GM19324 (cell line): ENCODE measurements at regions not wholly inside any gene's neighbourhood (a gene's known extent, or its start where the extent isn't known, plus 50 kb on each side); places are given as distances from the start of the nearest gene placed in this dataset.

ENCODE experiments used
- ATAC-seq: cut with Tn5 transposase; IDR thresholded peaks from one replicate; pipeline ENCODE4 v1.9.1; 2021; ENCODE audit warnings: mild to moderate bottlenecking, moderate library complexity; ENCODE audit not compliant: unreplicated experiment, low FRiP score

DNA sequence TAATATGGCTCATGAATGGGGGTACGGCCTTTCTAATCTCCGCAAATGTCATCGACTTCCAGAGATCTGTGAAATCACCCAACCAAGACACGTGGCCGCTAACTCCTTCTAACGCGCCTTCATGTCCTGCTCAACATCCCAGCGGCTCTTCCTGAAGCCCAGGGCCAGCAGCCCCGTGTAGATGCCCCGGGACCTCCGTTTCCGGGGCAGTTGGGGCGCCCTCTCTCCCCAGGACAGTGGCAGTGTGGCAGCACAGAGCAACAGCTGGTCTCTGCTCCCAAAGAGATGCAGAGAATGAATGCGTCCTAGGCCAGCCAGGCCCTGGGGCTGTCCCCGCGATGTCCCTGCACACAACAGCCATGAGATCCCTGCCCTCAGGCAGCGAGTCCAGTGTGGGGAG is 153.5 kb downstream of the RBFOX3 start:
- ATAC-seq, result no peak

DNA sequence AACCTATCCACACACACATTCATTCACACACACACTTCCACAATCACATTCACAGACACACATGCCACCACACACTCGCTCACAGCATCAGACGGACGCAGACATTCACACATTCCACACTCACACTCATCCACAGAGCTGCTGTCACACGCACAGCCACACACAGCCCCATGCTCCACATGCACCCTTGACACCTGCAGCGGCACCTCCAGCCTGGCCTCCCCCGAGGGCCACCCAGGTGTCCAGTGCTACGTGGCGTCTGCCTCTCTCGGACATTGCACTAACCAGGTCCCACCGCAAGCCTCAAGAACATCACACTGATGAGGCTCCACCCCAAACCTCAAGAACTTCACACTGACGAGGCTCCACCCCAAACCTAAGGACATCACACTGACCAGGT is 155.2 kb downstream of the RBFOX3 start:
- ATAC-seq, result no peak

DNA sequence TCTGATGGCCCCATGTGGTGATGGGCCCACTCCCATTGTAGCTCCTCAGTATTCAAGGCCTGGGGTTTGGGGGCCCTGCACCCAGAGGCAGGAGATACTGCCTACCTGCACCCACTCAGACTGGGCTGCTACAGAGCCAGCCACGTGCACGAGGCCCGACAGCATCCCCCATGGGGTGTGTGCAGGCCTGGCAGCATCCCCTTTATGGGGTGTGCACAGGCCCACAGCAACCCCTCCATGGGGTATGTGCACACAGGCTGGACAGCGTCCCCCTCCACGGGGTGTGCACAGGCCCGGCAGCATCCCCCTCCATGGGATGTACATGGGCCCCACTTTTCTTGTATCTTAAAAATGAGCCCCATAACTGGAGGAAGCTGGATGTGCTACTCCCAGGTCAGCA is 156.0 kb downstream of the RBFOX3 start:
- ATAC-seq, result no peak

DNA sequence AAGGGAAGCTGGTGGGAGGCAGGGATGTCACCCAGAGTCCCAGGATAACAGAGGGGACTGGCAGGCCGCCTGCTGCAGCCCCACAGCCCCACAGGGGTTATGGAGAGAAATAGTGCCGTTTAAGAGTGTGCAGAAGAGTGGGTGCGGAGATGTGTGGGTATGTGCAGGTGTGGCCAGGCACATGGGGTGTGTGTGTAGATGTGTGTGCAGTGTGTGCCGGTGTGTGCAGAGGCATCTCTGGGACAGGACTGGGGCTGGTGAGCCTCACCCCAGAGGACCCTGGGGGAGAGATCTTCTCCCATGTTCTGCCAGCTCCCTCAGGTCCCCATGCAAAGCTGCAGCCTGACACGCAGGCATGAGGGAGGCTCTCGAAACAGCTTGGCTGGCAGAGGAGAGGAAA is 157.4 kb downstream of the RBFOX3 start:
- no peak for ATAC-seq

DNA sequence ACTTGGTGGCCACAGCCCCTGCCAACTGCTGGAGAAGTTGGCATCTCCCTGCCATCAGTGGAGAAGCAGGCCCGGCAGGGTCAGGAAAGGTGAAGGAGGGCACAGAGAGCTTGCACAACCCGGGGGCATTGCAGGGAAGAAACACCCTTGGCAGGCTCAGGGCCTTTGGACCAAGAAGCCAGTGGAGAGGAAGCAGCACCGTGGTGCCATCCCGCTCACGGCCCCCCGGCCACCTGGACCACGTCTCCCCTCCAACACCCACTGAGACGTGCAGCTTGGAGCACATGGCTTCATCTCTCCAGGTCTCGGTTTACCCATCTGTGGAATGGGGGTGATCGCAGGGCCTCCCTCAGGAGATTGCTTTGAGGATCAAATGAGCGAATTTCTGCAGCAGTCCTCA is 158.1 kb downstream of the RBFOX3 start:
- ATAC-seq, result no peak

DNA sequence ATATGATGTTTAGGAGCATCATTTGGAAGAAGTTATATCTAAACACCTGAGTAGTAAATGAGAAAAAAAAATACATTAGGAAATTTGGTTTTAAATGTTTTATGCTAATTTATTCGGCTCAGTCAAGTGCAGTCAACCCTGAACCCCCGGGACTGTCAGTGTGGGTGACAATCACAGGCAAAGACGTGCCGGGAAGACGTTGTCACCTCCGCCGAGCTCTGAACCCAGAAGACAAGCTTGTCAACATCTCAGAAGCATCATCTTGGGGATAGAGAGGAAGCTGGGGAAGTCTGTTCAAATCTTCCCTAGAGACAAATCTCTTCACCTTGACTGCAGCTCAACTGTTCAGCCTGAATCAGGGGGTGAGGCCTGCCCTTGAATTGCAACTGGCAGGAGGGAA is 159.7 kb downstream of the RBFOX3 start:
- no peak for ATAC-seq

DNA sequence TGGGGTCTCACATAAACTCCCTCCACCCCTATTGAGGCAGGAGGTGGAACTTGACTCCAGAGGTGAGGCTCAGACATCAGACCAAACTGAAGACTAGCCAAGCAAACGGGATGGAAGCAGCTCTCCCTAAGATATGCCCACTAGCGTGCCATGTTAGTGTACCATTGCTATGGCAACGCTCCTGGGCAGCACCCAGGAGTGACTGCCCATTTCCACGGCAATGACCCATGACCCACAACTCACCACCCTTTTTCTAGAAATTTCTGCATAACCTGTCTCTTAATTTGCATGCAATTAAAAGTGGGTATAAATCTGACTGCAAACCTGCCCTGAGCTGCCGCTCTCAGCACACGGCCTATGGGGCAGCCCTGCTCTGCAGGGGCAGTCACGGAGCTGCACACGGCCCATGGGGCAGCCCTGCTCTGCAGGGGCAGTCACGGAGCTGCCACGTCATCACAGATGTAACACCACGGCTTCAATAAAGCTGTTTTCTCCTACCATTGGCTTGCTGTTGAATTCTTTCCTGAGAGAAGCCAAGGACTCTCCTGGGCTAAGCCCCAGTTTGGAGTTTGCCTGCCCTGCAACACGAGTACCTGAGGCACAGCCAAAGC is 164.3 kb downstream of the RBFOX3 start:
- ATAC-seq, result no peak

DNA sequence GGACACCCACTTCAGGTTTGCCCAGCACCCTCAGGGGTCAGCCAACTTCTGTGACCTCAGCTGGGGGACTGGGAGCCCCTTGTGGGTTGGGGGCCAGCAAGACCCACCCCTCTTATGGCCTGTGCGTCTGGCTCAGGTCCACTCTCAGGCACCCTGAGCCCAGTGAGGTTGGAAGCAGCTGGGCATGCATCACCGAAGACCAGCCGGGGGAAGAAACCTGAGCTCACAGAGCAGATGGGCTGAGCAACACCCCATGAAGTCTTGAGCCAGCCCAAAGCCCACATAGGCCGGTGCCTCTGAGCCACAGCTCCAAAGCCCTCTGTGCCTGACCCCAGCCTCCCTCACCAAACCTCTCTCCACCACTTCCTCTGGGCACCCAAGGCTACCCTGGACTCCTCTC is 166.7 kb downstream of the RBFOX3 start:
- ATAC-seq, result no peak

DNA sequence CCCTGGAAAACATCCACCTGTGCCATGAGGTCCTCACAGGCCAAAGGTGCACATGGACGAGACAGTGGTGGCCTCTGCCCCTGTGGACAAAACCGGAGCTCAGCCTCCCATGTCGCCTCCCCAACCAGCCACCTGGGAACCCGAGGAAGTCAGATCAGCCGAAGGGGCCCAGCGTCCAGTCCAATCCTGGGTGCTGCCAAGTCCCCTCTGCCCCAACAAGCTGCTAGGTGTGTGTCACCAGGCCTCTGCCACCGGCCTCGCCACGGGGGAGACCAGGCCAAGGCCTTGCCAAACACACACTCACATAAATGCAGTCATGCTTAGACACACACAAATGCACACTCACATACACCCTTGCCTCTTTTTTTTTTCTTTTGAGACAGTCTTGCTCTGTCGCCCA is 167.8 kb downstream of the RBFOX3 start:
- no peak for ATAC-seq

DNA sequence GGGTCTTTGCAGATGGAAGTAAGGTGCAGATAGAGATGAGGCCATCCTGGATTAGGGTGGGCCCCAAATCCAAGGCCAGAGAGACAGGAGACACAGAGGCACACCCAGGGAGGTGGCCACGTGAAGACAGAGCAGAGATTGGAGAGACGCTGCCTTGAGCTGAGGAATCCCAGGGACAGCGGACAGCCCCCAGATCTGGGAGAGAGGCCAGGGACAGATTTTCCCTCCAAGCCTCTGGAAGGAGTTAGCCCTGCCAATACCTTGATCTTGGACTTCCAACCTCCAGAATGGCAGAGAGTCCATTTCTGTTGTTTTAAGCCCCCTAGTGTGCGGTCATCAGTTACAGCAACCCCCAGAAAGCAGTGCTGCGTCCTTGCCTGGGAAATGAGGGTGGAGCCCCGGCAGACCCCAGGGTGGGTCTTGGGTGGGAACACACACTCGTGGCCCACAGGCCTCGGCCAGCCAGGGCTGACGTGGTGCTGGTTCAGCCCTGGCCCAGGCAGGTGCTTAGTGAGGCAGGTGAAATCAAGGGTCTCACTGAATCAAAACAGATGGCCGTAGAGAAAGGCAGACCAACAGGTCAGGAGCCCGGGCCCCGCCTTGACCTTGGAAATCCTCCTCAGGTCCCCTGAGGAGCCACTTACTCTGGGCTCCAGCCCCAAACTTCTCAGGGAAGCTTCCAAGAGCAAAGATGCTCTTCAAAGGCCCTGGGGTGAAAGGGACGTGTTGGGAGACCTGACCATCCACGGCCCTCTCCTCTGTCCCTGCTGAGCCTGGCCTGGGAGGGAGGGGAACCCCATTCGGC is 169.3 kb downstream of the RBFOX3 start:
- no peak for ATAC-seq

DNA sequence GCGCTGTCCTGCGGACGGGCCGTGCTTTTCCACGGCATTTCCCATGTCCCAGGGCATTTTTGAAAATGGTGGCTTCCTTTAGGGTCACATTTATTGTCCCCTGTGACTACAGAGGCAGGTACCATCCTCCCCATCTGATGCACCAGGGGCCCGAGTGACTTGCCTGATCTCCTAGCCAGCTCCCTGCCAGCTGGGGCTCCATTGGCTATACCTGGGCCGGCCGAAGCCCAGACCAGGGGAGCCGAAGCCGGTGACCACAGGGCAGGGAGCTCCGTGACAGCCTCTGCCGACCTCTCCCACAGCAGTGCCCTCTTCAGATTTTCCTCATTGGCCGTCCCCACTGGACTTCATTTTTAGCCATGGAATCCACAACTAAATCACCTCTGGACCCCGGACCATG is 170.6 kb downstream of the RBFOX3 start:
- ATAC-seq, result no peak

DNA sequence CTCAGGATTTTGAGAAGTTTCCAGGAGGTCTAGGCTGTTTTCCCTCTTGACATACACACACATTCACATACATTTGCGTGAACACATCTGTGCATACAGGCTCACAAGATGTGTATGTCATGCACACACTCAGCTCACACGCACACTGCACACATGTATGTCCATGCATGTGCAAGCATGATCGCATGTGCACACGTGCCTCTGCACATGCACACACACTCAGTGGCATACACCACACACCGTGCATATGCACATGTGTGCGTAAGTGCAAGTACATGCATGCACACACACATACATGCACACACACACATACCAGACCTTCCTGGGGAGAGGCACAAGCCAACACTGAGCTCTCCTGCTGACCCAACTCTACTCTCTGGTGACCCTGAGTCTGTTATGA is 171.4 kb downstream of the RBFOX3 start:
- ATAC-seq, result no peak

DNA sequence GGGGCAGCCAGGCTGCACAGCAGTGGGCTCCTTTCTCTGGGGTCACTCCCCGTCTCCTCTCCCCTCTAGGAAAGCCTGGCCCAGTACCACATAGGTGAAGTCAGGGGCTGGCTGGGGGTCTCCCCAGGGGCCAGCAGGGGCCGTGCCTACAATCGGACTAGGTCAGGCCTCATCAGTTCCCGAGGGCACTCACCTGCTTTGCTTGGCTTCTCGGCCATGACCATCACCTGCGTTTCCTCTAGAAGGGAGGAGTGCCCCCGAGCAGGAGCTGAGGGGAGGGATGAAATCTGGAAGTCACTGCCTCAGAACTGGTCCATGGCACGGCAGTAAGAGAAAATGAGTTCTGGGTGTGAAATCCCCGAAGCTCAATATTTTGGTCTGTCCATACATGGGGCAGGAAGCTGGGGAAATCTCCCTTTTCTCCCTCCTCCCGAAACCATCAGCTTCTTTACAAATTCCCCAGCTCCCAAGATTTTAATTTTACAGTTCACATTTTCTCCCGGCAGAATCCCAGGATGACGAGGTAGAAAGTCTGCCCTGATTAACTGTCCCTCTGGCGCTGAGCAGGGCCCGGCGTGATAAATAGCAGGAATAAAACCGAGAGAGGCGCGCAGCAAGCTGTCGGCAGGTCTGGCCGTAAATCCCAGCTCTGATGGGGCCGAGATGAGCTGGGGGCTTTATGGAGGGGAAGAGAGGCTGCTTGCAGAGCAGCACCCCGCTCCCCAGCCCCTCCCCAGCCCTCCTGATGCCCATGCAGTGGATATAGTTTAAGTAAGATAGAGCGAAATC is 172.1 kb downstream of the RBFOX3 start:
- ATAC-seq, result no peak

DNA sequence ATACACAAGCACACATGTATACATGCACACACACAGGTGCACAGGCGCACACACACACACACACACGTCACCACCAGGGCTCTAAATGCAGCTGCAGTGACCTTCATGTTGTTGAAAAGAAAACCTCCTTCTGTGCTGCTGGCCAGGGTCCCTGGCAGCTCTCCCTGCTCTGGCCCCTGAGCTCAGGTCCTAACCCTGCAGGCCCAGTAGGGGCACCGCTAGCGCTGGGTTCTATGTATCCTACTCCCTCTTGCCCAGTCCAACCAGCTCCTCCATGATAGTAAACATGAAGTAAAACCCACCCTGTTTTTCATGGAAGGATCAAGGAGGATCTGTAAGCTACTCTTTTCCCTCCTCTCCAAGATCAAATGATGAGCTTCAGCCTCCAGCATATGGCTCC is 172.8 kb downstream of the RBFOX3 start:
- ATAC-seq, result no peak

DNA sequence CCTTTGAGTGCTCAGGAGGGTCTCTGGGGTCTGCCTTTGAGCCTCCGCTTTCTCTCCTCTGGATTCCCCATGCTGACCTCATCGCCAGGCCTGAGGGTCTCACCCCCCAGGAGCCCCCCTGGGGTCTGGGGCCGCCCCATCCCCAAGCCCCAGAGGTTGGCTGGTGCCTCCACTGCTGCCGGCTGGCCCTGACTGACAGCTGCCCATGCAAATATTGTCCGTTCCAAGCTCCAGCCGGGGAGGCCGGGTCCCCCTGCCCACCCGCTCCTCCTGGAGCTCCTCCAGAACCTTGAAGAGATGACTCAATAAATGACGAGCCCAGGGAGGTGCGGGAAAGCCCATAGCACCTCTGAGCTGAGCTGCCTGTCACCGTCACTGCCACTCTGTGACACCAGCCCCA is 173.8 kb downstream of the RBFOX3 start:
- no peak for ATAC-seq

DNA sequence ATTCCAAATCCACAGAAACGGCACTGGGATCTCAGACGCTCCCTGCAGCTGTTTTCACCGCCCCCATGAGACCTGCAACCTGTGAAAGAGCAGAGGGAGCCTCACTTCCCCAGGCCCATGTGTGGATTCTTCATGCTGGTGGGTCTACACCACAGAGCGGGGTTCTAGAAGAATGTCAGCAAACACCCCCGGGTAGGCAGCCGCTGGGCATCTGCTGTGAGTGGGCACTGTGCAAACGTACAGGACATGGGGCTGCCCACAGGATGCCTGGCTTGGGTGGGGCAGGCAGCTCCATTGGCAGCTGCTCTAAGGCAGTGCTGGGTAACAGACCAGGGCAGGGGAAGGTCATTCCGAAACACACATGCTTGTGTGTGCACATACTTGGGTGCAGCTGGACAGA is 174.9 kb downstream of the RBFOX3 start:
- no peak for ATAC-seq

DNA sequence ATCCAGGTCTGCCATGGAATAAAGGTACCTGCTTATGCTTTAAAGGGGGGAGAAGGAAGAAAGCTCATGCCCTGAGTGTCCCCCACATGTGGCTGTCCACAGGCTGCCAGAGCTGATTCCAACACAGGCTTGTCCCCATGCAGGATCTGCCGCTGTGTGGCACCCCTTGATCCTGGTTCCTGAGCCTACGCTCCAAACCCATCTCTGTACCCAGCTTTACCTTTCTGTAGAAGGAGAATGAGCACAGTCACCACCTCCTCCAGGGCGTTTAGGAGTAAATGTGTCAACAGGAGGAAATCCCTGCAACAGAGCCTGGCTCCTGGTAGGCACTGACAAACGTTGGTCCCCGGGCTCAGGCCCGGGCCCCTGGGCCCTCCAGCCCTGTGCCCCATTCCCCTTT is 175.6 kb downstream of the RBFOX3 start:
- no peak for ATAC-seq

DNA sequence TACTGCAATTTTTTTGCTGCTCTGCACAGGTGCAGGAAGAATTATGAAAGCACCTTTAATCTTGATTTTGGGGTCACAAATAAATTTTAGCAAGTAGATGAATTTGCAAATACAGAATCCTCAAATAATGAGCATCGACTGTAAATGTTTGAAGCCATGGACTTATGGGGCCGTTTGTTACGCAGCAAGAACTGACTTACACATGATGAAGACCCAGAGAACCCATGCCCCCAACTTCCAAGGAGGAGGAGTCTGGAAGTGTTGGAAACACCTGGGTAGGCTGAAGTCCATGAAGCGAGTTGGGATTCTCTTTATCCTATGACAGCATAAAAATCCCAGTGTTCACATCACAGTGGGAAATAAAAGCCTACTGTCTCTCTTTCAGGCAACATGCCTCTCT is 176.6 kb downstream of the RBFOX3 start:
- ATAC-seq, result no peak

DNA sequence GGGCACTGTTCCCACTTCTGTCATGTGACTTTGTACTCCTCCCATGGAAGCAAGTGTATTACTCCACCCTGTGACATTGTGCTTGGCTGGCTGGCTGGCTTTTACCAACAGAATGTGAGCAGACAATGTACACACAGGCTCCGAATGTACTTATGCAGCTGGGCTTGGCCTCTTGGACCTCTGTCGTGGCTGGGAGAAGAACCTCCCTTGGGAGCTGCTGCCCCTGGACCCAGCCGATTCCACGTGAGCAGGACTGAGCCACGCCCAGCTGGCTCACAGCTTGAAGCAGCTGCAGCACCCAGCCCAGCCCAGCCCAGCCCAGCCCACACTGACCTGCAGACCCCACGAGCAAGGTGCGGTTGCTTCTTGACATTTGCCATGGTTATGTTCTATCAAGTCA is 177.5 kb downstream of the RBFOX3 start:
- ATAC-seq, result no peak

DNA sequence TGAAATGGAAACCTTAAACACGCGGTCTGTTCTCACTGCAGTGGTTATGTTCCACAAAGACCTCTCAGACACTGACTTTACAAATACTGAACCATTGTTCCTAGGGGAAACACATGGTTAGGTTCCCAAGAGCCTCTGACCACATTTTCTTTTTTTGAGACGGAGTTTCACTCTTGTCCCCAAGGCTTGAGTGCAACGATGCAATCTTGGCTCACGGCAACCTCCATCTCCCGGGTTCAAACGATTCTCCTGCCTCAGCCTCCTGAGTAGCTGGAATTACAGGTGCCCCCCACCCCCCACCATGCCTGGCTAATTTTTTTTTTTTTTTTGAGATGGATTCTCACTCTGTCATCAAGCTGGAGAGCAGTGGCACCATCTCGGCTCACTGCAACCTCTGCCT is 179.7 kb downstream of the RBFOX3 start:
- ATAC-seq, result no peak

DNA sequence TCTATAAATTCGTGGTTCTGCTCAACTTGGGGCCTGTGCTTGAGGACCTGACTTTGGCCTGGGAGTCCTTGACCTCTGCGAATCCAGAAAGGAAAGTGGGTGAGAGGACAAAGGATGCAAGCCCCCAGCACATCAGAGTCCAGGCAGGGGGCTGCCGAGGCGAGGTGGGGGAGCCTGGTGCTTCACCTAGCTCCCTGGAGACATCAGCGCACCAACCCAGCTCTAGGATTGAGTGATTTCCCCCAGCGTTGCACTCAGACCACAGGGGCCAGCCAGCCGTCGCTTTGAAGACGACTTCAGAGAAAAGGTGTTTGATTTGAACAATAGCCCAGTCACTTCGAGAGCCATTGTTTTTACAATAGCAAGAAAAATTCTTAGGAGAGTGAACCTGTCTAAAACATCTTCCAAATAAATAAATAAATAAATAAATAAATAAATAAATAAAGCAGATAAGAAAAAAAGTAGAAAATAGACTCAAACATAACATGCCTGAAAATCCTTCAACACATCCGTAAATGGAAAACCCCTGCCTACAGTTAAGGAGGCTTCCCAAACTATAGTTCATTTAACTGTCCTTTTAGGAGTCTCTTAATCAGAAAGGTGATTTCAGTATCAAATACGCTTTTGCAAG is 180.9 kb downstream of the RBFOX3 start:
- no peak for ATAC-seq
